Peyer's patch (tissue), 4 donors: ENCODE measurements at regions not wholly inside any gene's neighbourhood (a gene's known extent, or its start where the extent isn't known, plus 50 kb on each side); places are given as distances from the start of the nearest gene placed in this dataset.

ENCODE experiments used
- DNase-seq, 3 donors: peaks; one replicate each; pipeline ENCODE4 v3.0.0-alpha.2; 2017 to 2019
- H3K27ac ChIP-seq, 4 donors: fragments of 200-600 bp; sonication (generic); one replicate each; pipeline ENCODE4 v1.5.1; 2016 to 2019
- H3K27me3 ChIP-seq, 2 donors: fragments of 200-600 bp; sonication (generic); one replicate each; pipeline ENCODE4 v1.5.1; 2019
- H3K36me3 ChIP-seq, 3 donors: fragments of 200-600 bp; sonication (generic); one replicate each; pipeline ENCODE4 v1.5.1; 2016 to 2019
- H3K4me1 ChIP-seq, 4 donors: fragments of 200-600 bp; sonication (generic); one replicate each; pipeline ENCODE4 v1.5.1; 2016 to 2019
- H3K4me3 ChIP-seq, 4 donors: fragments of 200-600 bp; sonication (generic); 1 replicate in 3 of 4; 2 replicates in 1 of 4; pipeline ENCODE4 v1.5.1; 2016 to 2019; ENCODE audit warnings: mild to moderate bottlenecking in 1 of 4
- H3K9me3 ChIP-seq, 4 donors: fragments of 200-600 bp; sonication (generic); one replicate each; pipeline ENCODE4 v1.5.1; 2016 to 2019; ENCODE audit warnings: mild to moderate bottlenecking in 1 of 4
- POLR2A ChIP-seq, 2 donors: fragments of 450-650 bp; IDR thresholded peaks; one replicate each; pipeline ENCODE4 v1.5.1; 2017; ENCODE audit warnings: antibody characterized with exemption in 2 of 2, mild to moderate bottlenecking in 2 of 2, moderate library complexity in 2 of 2
- TF ChIP-seq, protein P1 (sequence below), 6 experiments: fragments of 450-650 bp in 4 of 6; fragments of 200-600 bp in 2 of 6; sonication (generic) in 1 of 6; IDR thresholded peaks; one replicate each; pipeline ENCODE4 v1.5.1; 2017 to 2019; ENCODE audit warnings: antibody characterized with exemption in 6 of 6, mild to moderate bottlenecking in 3 of 6, moderate library complexity in 1 of 6

GRCh38 chr2:7846607-7847006, 835.2 kb upstream of the ID2 start:
- Histone ChIP-seq H3K27ac (no peak overlapping the region), H3K4me1 (no peaks in the 10 kb centered on the region), H3K36me3 (no peaks in the 10 kb centered on the region), H3K4me3 (no peak overlapping the region), H3K9me3 (no peaks in the 10 kb centered on the region), H3K27me3 (no peaks in the 10 kb centered on the region)
- no peak for DNase-seq
- TF ChIP-seq, protein P1, sequence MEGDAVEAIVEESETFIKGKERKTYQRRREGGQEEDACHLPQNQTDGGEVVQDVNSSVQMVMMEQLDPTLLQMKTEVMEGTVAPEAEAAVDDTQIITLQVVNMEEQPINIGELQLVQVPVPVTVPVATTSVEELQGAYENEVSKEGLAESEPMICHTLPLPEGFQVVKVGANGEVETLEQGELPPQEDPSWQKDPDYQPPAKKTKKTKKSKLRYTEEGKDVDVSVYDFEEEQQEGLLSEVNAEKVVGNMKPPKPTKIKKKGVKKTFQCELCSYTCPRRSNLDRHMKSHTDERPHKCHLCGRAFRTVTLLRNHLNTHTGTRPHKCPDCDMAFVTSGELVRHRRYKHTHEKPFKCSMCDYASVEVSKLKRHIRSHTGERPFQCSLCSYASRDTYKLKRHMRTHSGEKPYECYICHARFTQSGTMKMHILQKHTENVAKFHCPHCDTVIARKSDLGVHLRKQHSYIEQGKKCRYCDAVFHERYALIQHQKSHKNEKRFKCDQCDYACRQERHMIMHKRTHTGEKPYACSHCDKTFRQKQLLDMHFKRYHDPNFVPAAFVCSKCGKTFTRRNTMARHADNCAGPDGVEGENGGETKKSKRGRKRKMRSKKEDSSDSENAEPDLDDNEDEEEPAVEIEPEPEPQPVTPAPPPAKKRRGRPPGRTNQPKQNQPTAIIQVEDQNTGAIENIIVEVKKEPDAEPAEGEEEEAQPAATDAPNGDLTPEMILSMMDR (IDR thresholded peaks at IDR 0.05): no peak
- no peak for TF ChIP-seq POLR2A (IDR thresholded peaks at IDR 0.05)

GRCh38 chr2:7847321-7847720, 834.5 kb upstream of the ID2 start:
- no peaks in the 10 kb centered on the region for H3K27me3 ChIP-seq
- H3K4me1 ChIP-seq: no peaks in the 10 kb centered on the region
- TF ChIP-seq, protein P1 (IDR thresholded peaks at IDR 0.05): no peak
- no peak for TF ChIP-seq POLR2A (IDR thresholded peaks at IDR 0.05)
- no peak overlapping the region for H3K4me3 ChIP-seq
- H3K9me3 ChIP-seq: no peaks in the 10 kb centered on the region
- H3K27ac ChIP-seq: no peak overlapping the region
- no peaks in the 10 kb centered on the region for H3K36me3 ChIP-seq
- no peak for DNase-seq

DNA sequence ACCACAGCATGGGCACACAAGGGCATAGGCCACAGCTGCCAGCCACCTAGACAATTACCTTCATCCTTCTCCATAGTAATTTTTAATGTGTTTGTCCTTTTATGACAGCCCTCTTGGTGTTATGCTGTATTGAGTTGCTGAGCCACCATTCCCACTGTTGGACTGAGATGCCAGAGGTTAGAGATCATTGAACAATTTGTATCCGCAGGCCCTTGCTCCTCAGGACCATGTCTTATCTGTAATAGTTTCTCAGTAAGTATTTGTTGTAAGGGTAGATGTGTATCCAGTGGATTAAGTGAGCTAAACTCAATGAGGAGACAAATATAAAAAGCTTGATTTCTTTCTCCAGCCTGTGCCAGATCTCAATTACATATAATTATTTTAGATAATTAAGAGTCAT, 832.8 kb upstream of the ID2 start:
- Histone ChIP-seq H3K27ac (no peak overlapping the region), H3K36me3 (no peaks in the 10 kb centered on the region), H3K4me1 (no peaks in the 10 kb centered on the region), H3K9me3 (no peaks in the 10 kb centered on the region), H3K27me3 (no peaks in the 10 kb centered on the region), H3K4me3 (no peak overlapping the region)
- TF ChIP-seq, protein P1 (IDR thresholded peaks at IDR 0.05): no peak
- no peak for TF ChIP-seq POLR2A (IDR thresholded peaks at IDR 0.05)
- no peak for DNase-seq

- no peak for TF ChIP-seq POLR2A (IDR thresholded peaks at IDR 0.05)
- TF ChIP-seq, protein P1 (IDR thresholded peaks at IDR 0.05): no peak
- Histone ChIP-seq H3K9me3 (no peaks in the 10 kb centered on the region), H3K4me3 (no peak overlapping the region)
Measured at GRCh38 chr2:7849531-7849930, 832.3 kb upstream of the ID2 start.

DNA sequence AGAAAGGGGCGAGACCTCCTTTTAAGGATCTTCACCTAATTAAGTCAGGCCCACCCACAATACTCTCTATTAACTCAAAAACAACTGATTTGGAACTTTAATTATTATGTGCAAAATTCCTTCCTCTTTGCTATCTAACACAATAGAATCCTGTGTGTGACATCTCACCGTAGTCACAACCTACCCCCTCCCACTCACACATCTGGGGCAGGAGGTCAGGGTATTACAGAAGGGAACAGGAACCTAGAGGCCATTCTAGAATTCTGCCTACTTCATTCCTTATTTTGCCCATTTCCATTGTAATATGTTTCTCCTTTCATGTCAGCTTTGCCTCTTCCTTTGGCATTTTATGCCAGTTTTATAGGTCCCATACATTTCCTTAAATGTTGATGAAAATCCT, 829.3 kb upstream of the ID2 start:
- Histone ChIP-seq H3K27me3 (no peaks in the 10 kb centered on the region), H3K27ac (no peak overlapping the region), H3K9me3 (no peaks in the 10 kb centered on the region), H3K4me1 (no peaks in the 10 kb centered on the region), H3K4me3 (no peak overlapping the region), H3K36me3 (no peaks in the 10 kb centered on the region)
- TF ChIP-seq POLR2A (IDR thresholded peaks at IDR 0.05): no peak
- TF ChIP-seq, protein P1 (IDR thresholded peaks at IDR 0.05): no peak
- DNase-seq: no peak

More at GRCh38 chr2:7849531-7849930, 832.3 kb upstream of the ID2 start:
- DNase-seq: no peak
- H3K36me3 ChIP-seq: no peaks in the 10 kb centered on the region
- no peaks in the 10 kb centered on the region for H3K27me3 ChIP-seq
- H3K27ac ChIP-seq: no peak overlapping the region
- H3K4me1 ChIP-seq: no peaks in the 10 kb centered on the region

DNA sequence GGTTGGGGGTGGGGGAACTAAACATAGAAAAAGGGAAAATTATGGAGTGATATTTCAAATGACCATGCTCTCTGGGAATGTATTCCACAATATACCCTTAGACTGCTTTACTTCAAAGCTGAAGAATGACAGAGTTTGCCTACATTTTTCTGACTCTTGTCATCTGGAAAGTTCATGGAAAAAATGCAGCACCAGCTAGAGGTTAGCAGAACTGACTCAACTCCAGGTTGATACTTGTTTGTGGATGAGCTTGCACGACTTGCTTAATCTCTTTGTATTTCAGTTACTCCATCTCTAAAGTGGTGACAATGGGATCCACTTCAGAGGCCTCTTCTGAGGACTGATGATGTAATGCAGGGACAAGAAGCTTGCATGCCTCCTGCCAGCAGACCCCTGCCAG, 824.0 kb upstream of the ID2 start:
- H3K4me1 ChIP-seq: no peaks in the 10 kb centered on the region
- H3K36me3 ChIP-seq: no peaks in the 10 kb centered on the region
- H3K9me3 ChIP-seq: no peaks in the 10 kb centered on the region
- H3K4me3 ChIP-seq: no peak overlapping the region
- no peaks in the 10 kb centered on the region for H3K27me3 ChIP-seq
- DNase-seq: no peak
- no peak overlapping the region for H3K27ac ChIP-seq
- TF ChIP-seq, protein P1 (IDR thresholded peaks at IDR 0.05): no peak
- no peak for TF ChIP-seq POLR2A (IDR thresholded peaks at IDR 0.05)
